HCT116 (cell line): ENCODE measurements at regions not wholly inside any gene's neighbourhood (a gene's known extent, or its start where the extent isn't known, plus 50 kb on each side); places are given as distances from the start of the nearest gene placed in this dataset.

ENCODE experiments used
- ATAC-seq: fragments of 200-7000 bp; cut with Tn5 transposase; 2 replicates; pipeline ENCODE4 v1.9.1; 2020; ENCODE audit warnings: mild to moderate bottlenecking, moderate library complexity
- BruUV-seq: library from RNA; stranded (reverse); fragments of 400-500 nt; replicated peaks from 2 replicates; lab custom pipeline; 2021; lab: Mats Ljungman, UMichigan
- CTCF ChIA-PET: fragments of 300-600 bp; sonication (Branson Sonifier 250); formaldehyde crosslinking; loops from one replicate; lab custom pipeline; 2021; ENCODE audit warnings: antibody characterized with exemption; lab: Charles Lee
- POLR2A ChIA-PET: fragments of 300-600, 350-600 bp; sonication (Branson Sonifier 250); formaldehyde crosslinking; loops from one replicate; lab custom pipeline; 2021; ENCODE audit warnings: antibody characterized with exemption; lab: Charles Lee
- RAD21 ChIA-PET, 2 experiments: fragments of 300-600 bp; sonication (Branson Sonifier 250); formaldehyde crosslinking; loops; one replicate each; lab custom pipeline; 2023; ENCODE audit warnings: low total read pairs in 2 of 2; ENCODE audit not compliant: uncharacterized antibody in 2 of 2, unreplicated experiment in 2 of 2, low non-redundant PET in 1 of 2; lab: Charles Lee
- DNase-seq: peaks from one replicate; pipeline ENCODE4 v3.0.0-alpha.2; 2010; ENCODE audit warnings: low read depth, low spot score
- H2AFZ ChIP-seq: fragments of 200-600 bp; shearing (Covaris generic), sonication (generic); 2 replicates; pipeline ENCODE4 v1.6.1; 2017; ENCODE audit warnings: low read depth, mixed run types, mixed read lengths, antibody characterized with exemption, low read length; ENCODE audit not compliant: poor library complexity, severe bottlenecking
- H3K27ac ChIP-seq: 2 replicates; pipeline ENCODE4 v1.5.1; 2012; ENCODE audit warnings: low read depth, low read length
- H3K27me3 ChIP-seq: fragments of 200-600 bp; sonication (generic); 2 replicates; pipeline ENCODE4 v1.6.1; 2016; ENCODE audit warnings: mixed run types, low read length, mixed read lengths; ENCODE audit not compliant: insufficient read depth
- H3K36me3 ChIP-seq, 2 experiments: fragments of 200-500 bp in 1 of 2; fragments of 200-600 bp in 1 of 2; sonication (Bioruptor generic) in 1 of 2; sonication (generic) in 1 of 2; 2 replicates each; pipeline versions ENCODE4 v1.5.1 to v1.6.1; 2014 to 2016; ENCODE audit warnings: low read length in 2 of 2, inconsistent platforms in 1 of 2, mixed read lengths in 1 of 2, mixed run types in 1 of 2; ENCODE audit not compliant: insufficient read depth in 2 of 2, control insufficient read depth in 1 of 2
- H3K4me1 ChIP-seq, 2 experiments: fragments of 200-600 bp in 1 of 2; sonication (generic) in 1 of 2; 2 replicates each; pipeline versions ENCODE4 v1.5.1 to v1.6.1; 2012 to 2017; ENCODE audit warnings: low read length in 2 of 2, inconsistent platforms in 1 of 2, mild to moderate bottlenecking in 1 of 2, mixed read lengths in 1 of 2, mixed run types in 1 of 2, moderate library complexity in 1 of 2; ENCODE audit not compliant: insufficient read depth in 2 of 2, control insufficient read depth in 1 of 2
- H3K4me2 ChIP-seq: fragments of 200-600 bp; sonication (generic); 2 replicates; pipeline ENCODE4 v1.6.1; 2017; ENCODE audit warnings: mixed run types, low read length, mixed read lengths
- H3K4me3 ChIP-seq, 2 experiments: fragments of 200-600 bp in 1 of 2; sonication (generic) in 1 of 2; replicated peaks in 1 of 2; 2 replicates each; pipeline ENCODE4 v1.5.1; 2011 to 2016; ENCODE audit warnings: low read length in 2 of 2, control low read depth in 1 of 2, low read depth in 1 of 2, mild to moderate bottlenecking in 1 of 2, mixed read lengths in 1 of 2, mixed run types in 1 of 2
- H3K79me2 ChIP-seq: fragments of 200-600 bp; sonication (generic); 2 replicates; pipeline ENCODE4 v1.6.1; 2017; ENCODE audit warnings: mild to moderate bottlenecking, mixed run types, low read length, moderate library complexity, mixed read lengths; ENCODE audit not compliant: insufficient read depth
- H3K9ac ChIP-seq: fragments of 200-600 bp; sonication (generic); 2 replicates; pipeline ENCODE4 v1.6.1; 2016; ENCODE audit warnings: low read length, mixed read lengths
- H3K9me2 ChIP-seq: fragments of 200-600 bp; sonication (generic), shearing (Covaris generic); 2 replicates; pipeline ENCODE4 v1.6.1; 2017; ENCODE audit warnings: mixed run types, mild to moderate bottlenecking, moderate library complexity; ENCODE audit not compliant: insufficient read depth
- H3K9me3 ChIP-seq, 2 experiments: fragments of 200-500 bp in 1 of 2; fragments of 200-600 bp in 1 of 2; sonication (Bioruptor generic) in 1 of 2; sonication (generic) in 1 of 2; 2 replicates each; pipeline ENCODE4 v1.6.1; 2014 to 2017; ENCODE audit warnings: low read length in 2 of 2, mixed read lengths in 2 of 2, inconsistent platforms in 1 of 2, low read depth in 1 of 2, mild to moderate bottlenecking in 1 of 2, mixed run types in 1 of 2, moderate library complexity in 1 of 2; ENCODE audit not compliant: control insufficient read depth in 1 of 2, insufficient read depth in 1 of 2
- H4K20me1 ChIP-seq: fragments of 200-600 bp; sonication (generic), shearing (Covaris generic); 2 replicates; pipeline ENCODE4 v1.6.1; 2017; ENCODE audit warnings: mixed run types, mild to moderate bottlenecking, moderate library complexity; ENCODE audit not compliant: insufficient read depth
- CEBPB ChIP-seq: IDR thresholded peaks from 2 replicates; pipeline ENCODE4 v1.6.1; 2012; ENCODE audit warnings: low read depth
- CTCF ChIP-seq, 3 experiments: fragments of 200-600 bp in 1 of 3; sonication (generic) in 1 of 3; IDR thresholded peaks in 2 of 3; conservative IDR thresholded peaks in 1 of 3; 2 replicates each; pipeline ENCODE4 v1.5.1; 2012 to 2017; ENCODE audit warnings: low read depth in 2 of 3, low read length in 2 of 3, antibody characterized with exemption in 1 of 3, borderline replicate concordance in 1 of 3, control low read depth in 1 of 3, mild to moderate bottlenecking in 1 of 3, mixed read lengths in 1 of 3, mixed run types in 1 of 3, moderate library complexity in 1 of 3; ENCODE audit not compliant: insufficient read depth in 1 of 3
- EGR1 ChIP-seq: IDR thresholded peaks from 2 replicates; pipeline ENCODE4 v1.6.1; 2012; ENCODE audit warnings: low read depth
- ELF1 ChIP-seq: IDR thresholded peaks from 2 replicates; pipeline ENCODE4 v1.6.1; 2012; ENCODE audit warnings: low read depth, borderline replicate concordance
- EZH2 ChIP-seq: fragments of 200-600 bp; sonication (generic); IDR thresholded peaks from 2 replicates; pipeline ENCODE4 v1.6.1; 2017; ENCODE audit warnings: antibody characterized with exemption, mixed run types
- EZH2phosphoT487 ChIP-seq: fragments of 200-600 bp; IDR thresholded peaks from 2 replicates; pipeline ENCODE4 v1.6.1; 2018; ENCODE audit warnings: antibody characterized with exemption, borderline replicate concordance
- JUND ChIP-seq: IDR thresholded peaks from 2 replicates; pipeline ENCODE4 v1.6.1; 2012
- POLR2AphosphoS5 ChIP-seq: IDR thresholded peaks from 2 replicates; pipeline ENCODE4 v1.6.1; 2011; ENCODE audit warnings: mild to moderate bottlenecking, low read depth, low read length, moderate library complexity
- SIN3A ChIP-seq: IDR thresholded peaks from 2 replicates; pipeline ENCODE4 v1.6.1; 2012; ENCODE audit warnings: low read depth
- SP1 ChIP-seq: IDR thresholded peaks from 2 replicates; pipeline ENCODE4 v1.6.1; 2012; ENCODE audit warnings: low read depth
- SRF ChIP-seq: IDR thresholded peaks from 2 replicates; pipeline ENCODE4 v1.6.1; 2012; ENCODE audit warnings: low read depth
- TCF7L2 ChIP-seq: IDR thresholded peaks from 2 replicates; pipeline ENCODE4 v1.7.0; 2011; ENCODE audit warnings: borderline replicate concordance, inconsistent platforms; ENCODE audit not compliant: insufficient read depth, insufficient read length; ENCODE audit errors: extremely low read depth
- YY1 ChIP-seq: IDR thresholded peaks from 2 replicates; pipeline ENCODE4 v1.6.1; 2011; ENCODE audit warnings: low read length, low read depth, moderate library complexity, mild to moderate bottlenecking; ENCODE audit not compliant: insufficient replicate concordance; ENCODE audit errors: extremely low read depth
- ZBTB33 ChIP-seq: IDR thresholded peaks from 2 replicates; pipeline ENCODE4 v1.6.1; 2011; ENCODE audit warnings: mild to moderate bottlenecking, low read length, moderate library complexity; ENCODE audit not compliant: insufficient replicate concordance; ENCODE audit errors: extremely low read depth
- ZFX ChIP-seq: fragments of 450-650 bp; IDR thresholded peaks from 2 replicates; pipeline ENCODE4 v1.6.1; 2017
- ZNF274 ChIP-seq: fragments of 200-500 bp; sonication (Bioruptor generic); IDR thresholded peaks from 2 replicates; pipeline ENCODE4 v1.6.1; 2014; ENCODE audit warnings: mild to moderate bottlenecking, low read depth, low read length, inconsistent platforms
- intact Hi-C: fragments of 100-400 bp; cut with micrococcal nuclease; formaldehyde crosslinking; loops from 2 replicates; pipeline ENCODE4 v1.10.0; 2022
- TF ChIP-seq, protein P1 (sequence below): IDR thresholded peaks from 2 replicates; pipeline ENCODE4 v1.6.1; 2012; ENCODE audit warnings: low read depth
- TF ChIP-seq, protein P2 (sequence below): IDR thresholded peaks from 2 replicates; pipeline ENCODE4 v1.6.1; 2012

- no peak overlapping the region for H3K4me2 ChIP-seq
- CTCF ChIA-PET = interaction anchor here (1.1 kb wide), 1 partner anchor 9 kb away, joined by 3 read pairs; no protein-coding TSS in a partner anchor
- TF ChIP-seq EZH2 (no peak), POLR2AphosphoS5 (no peak), ZBTB33 (no peak), ZFX (no peak), CEBPB (no peak), TCF7L2 (no peak), SRF (no peak), JUND (no peak), SP1 (no peak), EZH2phosphoT487 (no peak), YY1 (no peak), ELF1 (no peak), EGR1 (no peak), ZNF274 (no peak), CTCF (IDR thresholded peaks at IDR 0.05 in 2 of 3, conservative IDR thresholded peaks at IDR 0.05 in 1 of 3; ENCODE audit: borderline replicate concordance in 1 of 3, insufficient read depth in 1 of 3, low read depth in 2 of 3, low read length in 2 of 3) (no peak), SIN3A (no peak)
- TF ChIP-seq, protein P1, sequence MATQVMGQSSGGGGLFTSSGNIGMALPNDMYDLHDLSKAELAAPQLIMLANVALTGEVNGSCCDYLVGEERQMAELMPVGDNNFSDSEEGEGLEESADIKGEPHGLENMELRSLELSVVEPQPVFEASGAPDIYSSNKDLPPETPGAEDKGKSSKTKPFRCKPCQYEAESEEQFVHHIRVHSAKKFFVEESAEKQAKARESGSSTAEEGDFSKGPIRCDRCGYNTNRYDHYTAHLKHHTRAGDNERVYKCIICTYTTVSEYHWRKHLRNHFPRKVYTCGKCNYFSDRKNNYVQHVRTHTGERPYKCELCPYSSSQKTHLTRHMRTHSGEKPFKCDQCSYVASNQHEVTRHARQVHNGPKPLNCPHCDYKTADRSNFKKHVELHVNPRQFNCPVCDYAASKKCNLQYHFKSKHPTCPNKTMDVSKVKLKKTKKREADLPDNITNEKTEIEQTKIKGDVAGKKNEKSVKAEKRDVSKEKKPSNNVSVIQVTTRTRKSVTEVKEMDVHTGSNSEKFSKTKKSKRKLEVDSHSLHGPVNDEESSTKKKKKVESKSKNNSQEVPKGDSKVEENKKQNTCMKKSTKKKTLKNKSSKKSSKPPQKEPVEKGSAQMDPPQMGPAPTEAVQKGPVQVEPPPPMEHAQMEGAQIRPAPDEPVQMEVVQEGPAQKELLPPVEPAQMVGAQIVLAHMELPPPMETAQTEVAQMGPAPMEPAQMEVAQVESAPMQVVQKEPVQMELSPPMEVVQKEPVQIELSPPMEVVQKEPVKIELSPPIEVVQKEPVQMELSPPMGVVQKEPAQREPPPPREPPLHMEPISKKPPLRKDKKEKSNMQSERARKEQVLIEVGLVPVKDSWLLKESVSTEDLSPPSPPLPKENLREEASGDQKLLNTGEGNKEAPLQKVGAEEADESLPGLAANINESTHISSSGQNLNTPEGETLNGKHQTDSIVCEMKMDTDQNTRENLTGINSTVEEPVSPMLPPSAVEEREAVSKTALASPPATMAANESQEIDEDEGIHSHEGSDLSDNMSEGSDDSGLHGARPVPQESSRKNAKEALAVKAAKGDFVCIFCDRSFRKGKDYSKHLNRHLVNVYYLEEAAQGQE = no peak
- TF ChIP-seq, protein P2, sequence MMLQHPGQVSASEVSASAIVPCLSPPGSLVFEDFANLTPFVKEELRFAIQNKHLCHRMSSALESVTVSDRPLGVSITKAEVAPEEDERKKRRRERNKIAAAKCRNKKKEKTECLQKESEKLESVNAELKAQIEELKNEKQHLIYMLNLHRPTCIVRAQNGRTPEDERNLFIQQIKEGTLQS = no peak
- TF ChIP-seq, all 23 proteins: peak for 0
- BruUV-seq = no TSS peak
- intact Hi-C loops = no loop called here
- Histone ChIP-seq H3K9me2 (no peaks in the 10 kb centered on the region), H3K9me3 (no peaks in the 10 kb centered on the region), H2AFZ (no peak overlapping the region), H3K36me3 (no peaks in the 10 kb centered on the region), H3K9ac (no peak overlapping the region), H4K20me1 (no peaks in the 10 kb centered on the region), H3K4me1 (no peaks in the 10 kb centered on the region), H3K79me2 (no peaks in the 10 kb centered on the region), H3K4me3 (no peak overlapping the region), H3K27me3 (no peaks in the 10 kb centered on the region), H3K27ac (no peak overlapping the region)
- DNase-seq (no peak), ATAC-seq (no peak)
- RAD21 ChIA-PET = interaction anchor here in 1 of 2 experiments (1.0 kb wide), 1 partner anchor 207 kb away, joined by 3 read pairs; no protein-coding TSS in a partner anchor
- POLR2A ChIA-PET = no interaction called here
Observed at GRCh38 chr5:53784596-53784995, 224.2 kb downstream of the NDUFS4 start.
